ENCODE measurements at regions not wholly inside any gene's neighbourhood (a gene's known extent, or its start where the extent isn't known, plus 50 kb on each side); places are given as distances from the start of the nearest gene placed in this dataset.

DNA sequence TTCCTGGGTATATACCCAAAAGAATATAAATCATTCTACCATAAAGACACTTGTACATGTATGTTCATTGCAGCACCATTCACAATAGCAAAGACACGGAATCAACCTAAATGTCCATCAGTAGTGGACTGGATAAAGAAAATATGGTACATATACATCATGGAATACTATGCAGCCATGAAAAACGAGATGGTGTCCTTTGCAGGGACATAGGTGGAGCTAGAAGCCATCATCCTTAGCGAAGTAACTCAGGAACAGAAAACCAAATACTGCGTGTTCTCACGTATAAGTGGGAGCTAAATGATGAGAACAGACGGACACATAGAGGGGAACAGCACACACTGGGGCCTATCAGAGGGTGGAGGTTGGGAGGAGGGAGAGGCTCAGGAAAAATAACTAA is 183.7 kb upstream of the CELF2 start:
- Histone ChIP-seq H3K36me3 (ENCODE audit: insufficient read depth, low read length) (no peaks in the 10 kb centered on the region), H3K27ac (ENCODE audit: low read depth, low read length) (no peak overlapping the region), H2AFZ (ENCODE audit: low read length, unreplicated experiment) (no peak overlapping the region), H3K4me1 (ENCODE audit: control insufficient read depth, insufficient read depth, low read length, unreplicated experiment) (peaks cover 25% of the 10 kb centered on the region), H3K79me2 (ENCODE audit: control insufficient read depth, insufficient read depth, low read length, unreplicated experiment) (no peaks in the 10 kb centered on the region), H3K27me3 (ENCODE audit: insufficient read depth, low read length) (no peaks in the 10 kb centered on the region), H3K4me3 (ENCODE audit: low read depth, low read length) (no peak overlapping the region)

DNA sequence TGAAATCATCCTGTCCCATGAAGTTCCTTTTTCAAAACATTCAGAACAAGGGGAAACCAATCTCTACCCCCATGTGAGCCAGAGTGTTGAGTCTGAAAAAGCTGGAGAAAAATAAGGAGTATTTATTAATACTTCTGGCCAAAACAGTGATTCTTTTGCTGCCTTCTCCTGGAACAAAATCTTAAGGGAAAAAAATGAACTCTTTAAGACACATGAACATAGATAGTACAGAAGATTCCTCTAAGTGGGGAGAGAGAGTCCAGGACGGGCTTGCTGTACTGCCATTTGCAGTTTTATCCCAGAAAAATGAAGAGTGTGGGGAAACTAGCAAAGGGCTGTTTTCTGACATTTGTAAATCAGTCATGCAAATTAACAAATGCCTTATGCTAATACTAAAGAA is 173.4 kb upstream of the CELF2 start:
- Histone ChIP-seq H3K79me2 (ENCODE audit: control insufficient read depth, insufficient read depth, low read length, unreplicated experiment) (no peaks in the 10 kb centered on the region), H3K36me3 (ENCODE audit: insufficient read depth, low read length) (no peaks in the 10 kb centered on the region), H2AFZ (ENCODE audit: low read length, unreplicated experiment) (no peak overlapping the region), H3K27ac (ENCODE audit: low read depth, low read length) (no peak overlapping the region), H3K4me3 (ENCODE audit: low read depth, low read length) (no peak overlapping the region), H3K27me3 (ENCODE audit: insufficient read depth, low read length) (no peaks in the 10 kb centered on the region), H3K4me1 (ENCODE audit: control insufficient read depth, insufficient read depth, low read length, unreplicated experiment) (peaks cover 3% of the 10 kb centered on the region)

- H3K27ac ChIP-seq (ENCODE audit: low read depth, low read length) = no peak overlapping the region
- H2AFZ ChIP-seq (ENCODE audit: low read length, unreplicated experiment) = peak overlapping the region; percentile 19
- H3K27me3 ChIP-seq (ENCODE audit: insufficient read depth, low read length) = no peaks in the 10 kb centered on the region
- peaks cover 3% of the 10 kb centered on the region for H3K4me1 ChIP-seq (ENCODE audit: control insufficient read depth, insufficient read depth, low read length, unreplicated experiment)
- no peaks in the 10 kb centered on the region for H3K79me2 ChIP-seq (ENCODE audit: control insufficient read depth, insufficient read depth, low read length, unreplicated experiment)
- no peak overlapping the region; the same call in 1 of the 2 replicates for H3K4me3 ChIP-seq (ENCODE audit: low read depth, low read length)
- no peaks in the 10 kb centered on the region for H3K36me3 ChIP-seq (ENCODE audit: insufficient read depth, low read length)
Observed at GRCh38 chr10:10845185-10845584, 172.5 kb upstream of the CELF2 start.

- Histone ChIP-seq H3K79me2 (ENCODE audit: control insufficient read depth, insufficient read depth, low read length, unreplicated experiment) (no peaks in the 10 kb centered on the region), H2AFZ (ENCODE audit: low read length, unreplicated experiment) (peak overlapping the region; percentile 19), H3K27me3 (ENCODE audit: insufficient read depth, low read length) (no peaks in the 10 kb centered on the region), H3K27ac (ENCODE audit: low read depth, low read length) (no peak overlapping the region), H3K4me3 (ENCODE audit: low read depth, low read length) (peak overlapping the region; percentile 37), H3K4me1 (ENCODE audit: control insufficient read depth, insufficient read depth, low read length, unreplicated experiment) (peaks cover 5% of the 10 kb centered on the region), H3K36me3 (ENCODE audit: insufficient read depth, low read length) (no peaks in the 10 kb centered on the region)
Observed at GRCh38 chr10:10845826-10846503, 171.7 kb upstream of the CELF2 start.

DNA sequence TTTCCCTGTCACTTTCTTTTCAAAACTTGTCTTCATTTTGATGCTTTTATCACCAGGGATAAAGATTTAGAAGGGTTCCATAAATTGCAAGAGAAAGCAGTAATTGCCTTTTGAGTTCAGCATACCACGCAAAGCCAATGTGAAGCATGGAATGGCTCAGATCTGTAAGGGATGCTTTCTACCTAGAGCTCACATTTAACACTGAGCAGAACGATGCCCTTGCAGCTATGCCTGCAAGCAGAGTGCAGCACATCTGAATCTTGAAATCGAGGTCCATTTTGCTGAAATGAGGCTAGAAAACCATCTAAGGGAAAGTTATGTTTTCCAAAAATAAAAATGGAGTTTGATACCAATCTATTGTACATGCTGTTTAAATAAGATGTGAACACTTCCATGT is 171.2 kb upstream of the CELF2 start:
- Histone ChIP-seq H3K27me3 (ENCODE audit: insufficient read depth, low read length) (no peaks in the 10 kb centered on the region), H3K79me2 (ENCODE audit: control insufficient read depth, insufficient read depth, low read length, unreplicated experiment) (no peaks in the 10 kb centered on the region), H3K4me1 (ENCODE audit: control insufficient read depth, insufficient read depth, low read length, unreplicated experiment) (peaks cover 10% of the 10 kb centered on the region), H2AFZ (ENCODE audit: low read length, unreplicated experiment) (no peak overlapping the region), H3K27ac (ENCODE audit: low read depth, low read length) (no peak overlapping the region), H3K4me3 (ENCODE audit: low read depth, low read length) (no peak overlapping the region), H3K36me3 (ENCODE audit: insufficient read depth, low read length) (no peaks in the 10 kb centered on the region)

DNA sequence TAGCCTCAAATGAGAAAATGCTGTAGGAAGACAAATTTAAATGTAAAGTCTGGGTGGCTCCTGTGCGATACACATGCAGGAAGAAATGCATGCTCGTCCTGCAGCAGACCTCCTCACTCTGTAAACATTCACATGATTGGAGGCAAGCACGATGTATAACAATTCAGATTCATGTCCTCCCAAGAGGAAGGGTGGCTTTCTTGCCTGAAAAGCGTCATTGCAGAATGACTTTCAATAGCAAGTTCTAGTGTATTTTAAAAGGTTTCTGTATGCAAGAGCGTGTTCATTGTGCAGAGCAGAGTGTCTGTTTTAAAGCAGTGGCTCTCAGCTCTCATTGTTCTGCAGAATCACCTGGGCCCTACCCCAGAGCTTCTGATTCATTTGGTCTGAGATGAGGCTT is 170.3 kb upstream of the CELF2 start:
- H3K27me3 ChIP-seq (ENCODE audit: insufficient read depth, low read length) = no peaks in the 10 kb centered on the region
- H3K79me2 ChIP-seq (ENCODE audit: control insufficient read depth, insufficient read depth, low read length, unreplicated experiment) = no peaks in the 10 kb centered on the region
- no peak overlapping the region for H2AFZ ChIP-seq (ENCODE audit: low read length, unreplicated experiment)

DNA sequence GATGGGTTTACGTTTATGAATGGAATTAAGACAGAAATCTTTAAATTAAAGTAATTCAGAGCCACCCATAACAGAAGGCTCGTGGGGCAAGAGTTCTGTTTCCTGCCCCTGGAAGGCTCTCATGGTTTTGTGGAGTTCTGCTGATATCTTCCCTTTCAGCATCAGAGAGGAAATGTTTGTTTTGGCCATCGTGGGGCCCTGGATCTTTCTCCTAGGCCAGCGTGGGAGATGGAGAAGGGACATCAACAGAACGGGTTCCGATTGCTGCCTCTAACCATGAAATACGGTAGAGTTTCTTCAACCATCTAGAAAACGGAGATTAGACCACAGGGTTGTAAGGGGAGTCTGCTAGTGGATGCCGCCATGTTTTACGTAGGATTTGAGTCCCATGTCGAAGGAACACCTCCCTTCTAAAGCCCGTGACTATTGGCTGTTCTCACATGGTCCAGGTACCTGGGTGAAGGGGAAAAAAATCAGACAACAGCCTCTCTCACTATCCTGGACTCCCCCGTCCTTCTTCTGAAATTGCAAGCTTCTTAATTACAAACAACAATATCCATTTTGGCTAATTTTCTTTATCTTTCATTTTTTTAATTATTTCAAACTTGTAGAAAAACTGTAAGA is 169.1 kb upstream of the CELF2 start:
- Histone ChIP-seq H3K27me3 (ENCODE audit: insufficient read depth, low read length) (no peaks in the 10 kb centered on the region), H2AFZ (ENCODE audit: low read length, unreplicated experiment) (no peak overlapping the region), H3K27ac (ENCODE audit: low read depth, low read length) (no peak overlapping the region), H3K36me3 (ENCODE audit: insufficient read depth, low read length) (no peaks in the 10 kb centered on the region), H3K4me3 (ENCODE audit: low read depth, low read length) (no peak overlapping the region), H3K79me2 (ENCODE audit: control insufficient read depth, insufficient read depth, low read length, unreplicated experiment) (no peaks in the 10 kb centered on the region), H3K4me1 (ENCODE audit: control insufficient read depth, insufficient read depth, low read length, unreplicated experiment) (peaks cover 10% of the 10 kb centered on the region)

More for the DNA sequence above, 170.3 kb upstream of the CELF2 start:
- Histone ChIP-seq H3K4me1 (ENCODE audit: control insufficient read depth, insufficient read depth, low read length, unreplicated experiment) (peaks cover 10% of the 10 kb centered on the region), H3K4me3 (ENCODE audit: low read depth, low read length) (no peak overlapping the region), H3K27ac (ENCODE audit: low read depth, low read length) (no peak overlapping the region), H3K36me3 (ENCODE audit: insufficient read depth, low read length) (no peaks in the 10 kb centered on the region)

DNA sequence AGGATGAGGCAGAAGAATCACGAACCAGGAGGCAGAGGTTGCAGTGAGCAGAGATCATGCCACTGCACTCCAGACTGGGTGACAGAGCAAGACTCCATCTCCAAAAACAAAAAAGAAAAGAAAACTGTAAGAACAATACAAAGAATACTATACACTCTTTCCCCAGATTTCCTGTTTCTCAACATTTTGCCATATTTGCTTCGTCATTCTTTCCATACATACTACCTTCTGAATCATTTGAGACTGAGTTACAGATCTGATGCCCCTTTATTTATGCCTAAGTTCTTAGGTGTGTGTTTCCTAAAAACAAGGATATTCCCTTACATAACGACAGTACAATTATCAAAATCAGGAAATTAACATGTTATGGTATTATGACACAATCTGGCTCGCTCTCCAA is 168.4 kb upstream of the CELF2 start:
- no peak overlapping the region for H3K4me3 ChIP-seq (ENCODE audit: low read depth, low read length)
- no peaks in the 10 kb centered on the region for H3K79me2 ChIP-seq (ENCODE audit: control insufficient read depth, insufficient read depth, low read length, unreplicated experiment)
- H3K27ac ChIP-seq (ENCODE audit: low read depth, low read length) = no peak overlapping the region
- H3K4me1 ChIP-seq (ENCODE audit: control insufficient read depth, insufficient read depth, low read length, unreplicated experiment) = peaks cover 10% of the 10 kb centered on the region
- H3K36me3 ChIP-seq (ENCODE audit: insufficient read depth, low read length) = no peaks in the 10 kb centered on the region
- H3K27me3 ChIP-seq (ENCODE audit: insufficient read depth, low read length) = no peaks in the 10 kb centered on the region
- H2AFZ ChIP-seq (ENCODE audit: low read length, unreplicated experiment) = no peak overlapping the region

DNA sequence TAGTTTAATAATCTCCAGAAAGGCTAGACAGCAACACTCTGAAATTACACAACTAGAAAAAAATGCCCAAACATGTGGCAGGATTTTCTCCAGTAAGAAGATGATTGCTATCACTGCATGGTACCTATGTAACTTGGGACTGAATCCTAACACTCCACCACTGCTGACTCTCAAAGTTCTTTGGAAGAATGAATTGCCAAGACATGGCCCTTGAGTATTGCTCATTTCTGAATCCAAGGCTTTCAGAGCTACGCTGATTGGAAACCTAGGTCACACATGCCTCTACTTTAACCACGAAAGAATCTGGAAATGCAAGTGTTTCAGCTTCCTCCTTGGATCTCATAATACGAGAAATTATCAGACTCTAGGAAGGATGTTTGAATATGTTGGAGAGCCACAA is 167.5 kb upstream of the CELF2 start:
- peaks cover 10% of the 10 kb centered on the region for H3K4me1 ChIP-seq (ENCODE audit: control insufficient read depth, insufficient read depth, low read length, unreplicated experiment)
- H3K36me3 ChIP-seq (ENCODE audit: insufficient read depth, low read length) = no peaks in the 10 kb centered on the region
- H3K79me2 ChIP-seq (ENCODE audit: control insufficient read depth, insufficient read depth, low read length, unreplicated experiment) = no peaks in the 10 kb centered on the region
- no peak overlapping the region for H3K27ac ChIP-seq (ENCODE audit: low read depth, low read length)
- H3K4me3 ChIP-seq (ENCODE audit: low read depth, low read length) = no peak overlapping the region
- no peaks in the 10 kb centered on the region for H3K27me3 ChIP-seq (ENCODE audit: insufficient read depth, low read length)
- no peak overlapping the region for H2AFZ ChIP-seq (ENCODE audit: low read length, unreplicated experiment)

- no peak overlapping the region for H2AFZ ChIP-seq (ENCODE audit: low read length, unreplicated experiment)
- no peaks in the 10 kb centered on the region for H3K36me3 ChIP-seq (ENCODE audit: insufficient read depth, low read length)
- no peak overlapping the region for H3K27ac ChIP-seq (ENCODE audit: low read depth, low read length)
- no peaks in the 10 kb centered on the region for H3K79me2 ChIP-seq (ENCODE audit: control insufficient read depth, insufficient read depth, low read length, unreplicated experiment)
- peaks cover 7% of the 10 kb centered on the region for H3K4me1 ChIP-seq (ENCODE audit: control insufficient read depth, insufficient read depth, low read length, unreplicated experiment)
- no peak overlapping the region for H3K4me3 ChIP-seq (ENCODE audit: low read depth, low read length)
- H3K27me3 ChIP-seq (ENCODE audit: insufficient read depth, low read length) = no peaks in the 10 kb centered on the region
Observed at GRCh38 chr10:10852464-10852863, 165.2 kb upstream of the CELF2 start.

- Histone ChIP-seq H3K4me3 (ENCODE audit: low read depth, low read length) (no peak overlapping the region), H3K36me3 (ENCODE audit: insufficient read depth, low read length) (no peaks in the 10 kb centered on the region), H3K4me1 (ENCODE audit: control insufficient read depth, insufficient read depth, low read length, unreplicated experiment) (peaks cover 7% of the 10 kb centered on the region), H3K79me2 (ENCODE audit: control insufficient read depth, insufficient read depth, low read length, unreplicated experiment) (no peaks in the 10 kb centered on the region), H2AFZ (ENCODE audit: low read length, unreplicated experiment) (no peak overlapping the region), H3K27ac (ENCODE audit: low read depth, low read length) (no peak overlapping the region), H3K27me3 (ENCODE audit: insufficient read depth, low read length) (no peaks in the 10 kb centered on the region)
Observed at GRCh38 chr10:10853954-10854353, 163.7 kb upstream of the CELF2 start.
